DND-41 (cell line): ENCODE measurements at regions not wholly inside any gene's neighbourhood (a gene's known extent, or its start where the extent isn't known, plus 50 kb on each side); places are given as distances from the start of the nearest gene placed in this dataset.

ENCODE experiments used
- CTCF ChIP-seq: IDR thresholded peaks from 2 replicates; pipeline ENCODE4 v1.5.1; 2012; ENCODE audit warnings: borderline replicate concordance, low read length, moderate library complexity, mild to moderate bottlenecking; ENCODE audit not compliant: poor library complexity, severe bottlenecking; ENCODE audit errors: extremely low read depth
- EZH2 ChIP-seq: IDR thresholded peaks from 3 replicates; pipeline ENCODE4 v1.6.1; 2012; ENCODE audit warnings: borderline replicate concordance, low read depth, mild to moderate bottlenecking, moderate library complexity, low read length, inconsistent platforms; ENCODE audit not compliant: severe bottlenecking

- no peak for TF ChIP-seq CTCF
- TF ChIP-seq EZH2 = no peak
Measured at GRCh38 chr4:173821036-173821435, 291.0 kb upstream of the HAND2 start.
